ENCODE measurements at regions not wholly inside any gene's neighbourhood (a gene's known extent, or its start where the extent isn't known, plus 50 kb on each side); places are given as distances from the start of the nearest gene placed in this dataset.

GRCh38 chr6:146904596-146904995 lies 299.6 kb upstream of the STXBP5 start (continued):
- no peak for TF ChIP-seq CEBPZ (IDR thresholded peaks at IDR 0.05; ENCODE audit: low read depth, low read length)
- no peak for TF ChIP-seq HCFC1 (IDR thresholded peaks at IDR 0.05; ENCODE audit: low read length)
- no peak for TF ChIP-seq ZNF592 (IDR thresholded peaks at IDR 0.05)

GRCh38 chr6:146905181-146905704 lies 299.0 kb upstream of the STXBP5 start:
- Histone ChIP-seq H3K4me3 (no peak overlapping the region), H3K27ac (ENCODE audit: control insufficient read depth, insufficient read depth) (no peak overlapping the region), H3K9ac (ENCODE audit: control insufficient read depth, insufficient read depth, low read length) (no peak overlapping the region), H4K20me1 (ENCODE audit: control insufficient read depth, insufficient read depth) (no peaks in the 10 kb centered on the region), H3K9me3 (replicated peaks; ENCODE audit: control insufficient read depth, insufficient read depth, low read length) (no peaks in the 10 kb centered on the region), H3K27me3 (replicated peaks in 1 of 2; ENCODE audit: control insufficient read depth in 2 of 2, insufficient read depth in 2 of 2, low read length in 1 of 2) (no peaks in the 10 kb centered on the region), H3K4me1 (ENCODE audit: control insufficient read depth, insufficient read depth, low read length) (no peaks in the 10 kb centered on the region), H3K79me2 (ENCODE audit: control insufficient read depth, insufficient read depth, low read length) (no peaks in the 10 kb centered on the region), H2AFZ (ENCODE audit: control insufficient read depth, low read depth, low read length) (no peak overlapping the region), H3K4me2 (ENCODE audit: control insufficient read depth, insufficient read depth) (no peak overlapping the region), H3K36me3 (ENCODE audit: control insufficient read depth in 2 of 2, insufficient read depth in 2 of 2, low read length in 1 of 2) (no peaks in the 10 kb centered on the region)
- in situ Hi-C loops (cut with MboI) (no loop called here), intact Hi-C loops (cut with micrococcal nuclease; ENCODE audit: unreplicated experiment) (no loop called here)
- ChIA-PET CTCF (interaction anchor here (1.0 kb wide), 1 partner anchor 49 kb away, joined by 4 read pairs; no protein-coding TSS in a partner anchor), SMC1A (ENCODE audit: uncharacterized antibody, unreplicated experiment) (interaction anchor here (0.6 to 1.0 kb wide), 2 partner anchors 19 to 144 kb away, joined by 3 to 4 read pairs; no protein-coding TSS in a partner anchor), RAD21 (ENCODE audit: unreplicated experiment) (interaction anchor here (0.8 kb wide), 1 partner anchor 9 kb away, joined by 3 read pairs; no protein-coding TSS in a partner anchor), POLR2A (no interaction called here)
- DNase-seq (ENCODE audit: low read depth, low spot score) = no peak
- no peak for FAIRE-seq
- no TSS peak for BruUV-seq (replicated peaks)
- no peak for ATAC-seq
- TF ChIP-seq KDM1A (IDR thresholded peaks at IDR 0.05; ENCODE audit: borderline replicate concordance) (no peak), JUNB (IDR thresholded peaks at IDR 0.05) (no peak)

Measured in GM12878 (cell line).